KOPT-K1 (cell line): ENCODE measurements at regions not wholly inside any gene's neighbourhood (a gene's known extent, or its start where the extent isn't known, plus 50 kb on each side); places are given as distances from the start of the nearest gene placed in this dataset.

Experiments
- H3K27ac ChIP-seq: fragments of 200-600 bp; sonication (generic); 2 replicates; pipeline ENCODE4 v1.5.1; 2016; ENCODE audit warnings: antibody characterized with exemption, mild to moderate bottlenecking, low read depth, low read length; ENCODE audit not compliant: poor library complexity, severe bottlenecking
- H3K36me3 ChIP-seq: fragments of 200-600 bp; sonication (generic); 2 replicates; pipeline ENCODE4 v1.5.1; 2017; ENCODE audit warnings: antibody characterized with exemption, mild to moderate bottlenecking, low read length, moderate library complexity; ENCODE audit not compliant: insufficient read depth
- H3K9me3 ChIP-seq: fragments of 200-600 bp; sonication (generic); 2 replicates; pipeline ENCODE4 v1.5.1; 2017; ENCODE audit warnings: antibody characterized with exemption, low read length, mild to moderate bottlenecking; ENCODE audit not compliant: insufficient read depth, poor library complexity, severe bottlenecking

- Histone ChIP-seq H3K9me3 (no peaks in the 10 kb centered on the region), H3K36me3 (no peaks in the 10 kb centered on the region), H3K27ac (no peak overlapping the region)
These were observed 753.9 kb downstream of the RNF144A start for GRCh38 chr2:7670905-7671641.

DNA sequence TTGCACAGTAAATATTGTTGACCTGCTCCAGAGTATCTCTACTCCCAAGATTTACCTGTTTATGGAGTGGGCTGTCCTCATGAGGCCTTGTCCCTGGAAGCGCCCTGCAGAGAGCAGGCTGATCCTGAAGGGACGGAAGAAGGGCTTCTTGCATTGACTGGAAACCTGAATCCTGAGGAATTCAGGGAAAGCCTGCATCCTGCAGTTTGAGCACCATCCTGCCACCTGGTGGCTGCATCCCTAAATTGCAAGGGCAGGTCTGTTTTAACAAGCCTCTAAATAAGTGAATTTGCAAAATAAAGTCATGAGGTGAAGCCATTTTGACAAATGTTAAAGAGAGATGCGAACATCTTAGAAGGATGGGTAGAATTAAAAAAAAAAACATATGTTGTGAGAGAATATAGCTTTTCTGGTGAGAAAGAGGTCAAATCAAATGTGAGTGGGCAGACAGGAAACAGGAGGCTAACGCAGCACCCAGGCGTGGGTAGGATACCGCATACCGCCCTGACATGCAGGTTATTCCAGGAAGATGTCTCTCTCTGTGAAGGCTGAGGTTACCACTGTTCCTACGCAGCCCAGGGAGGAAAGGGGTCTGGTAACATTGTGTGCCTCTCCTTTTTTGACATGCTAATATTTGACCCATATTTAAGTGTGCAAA lies 754.9 kb downstream of the RNF144A start:
- Histone ChIP-seq H3K27ac (no peak overlapping the region), H3K36me3 (no peaks in the 10 kb centered on the region), H3K9me3 (no peaks in the 10 kb centered on the region)

DNA sequence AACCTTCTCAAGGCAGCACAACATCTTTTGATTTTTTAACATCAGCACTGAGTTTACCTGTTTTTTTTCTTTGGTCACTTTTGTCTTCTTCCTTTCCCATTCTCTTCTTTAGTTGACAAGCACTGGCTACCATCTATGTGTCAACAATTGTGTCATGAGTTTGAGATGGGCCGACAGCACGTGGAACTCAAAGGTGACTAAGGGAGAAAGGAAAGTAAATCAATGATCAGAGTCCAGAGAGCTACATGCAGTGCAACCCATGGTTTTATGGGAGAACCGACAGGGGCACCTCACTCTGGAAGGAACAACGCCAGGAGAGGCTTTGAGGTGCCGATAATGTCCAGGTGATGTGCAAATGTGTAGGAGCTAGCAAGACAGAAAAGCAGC lies 755.5 kb downstream of the RNF144A start:
- Histone ChIP-seq H3K36me3 (no peaks in the 10 kb centered on the region), H3K27ac (no peak overlapping the region)

GRCh38 chr2:7673101-7673500 lies 755.9 kb downstream of the RNF144A start:
- H3K27ac ChIP-seq, result no peak overlapping the region
- H3K36me3 ChIP-seq, result no peaks in the 10 kb centered on the region
- H3K9me3 ChIP-seq, result no peaks in the 10 kb centered on the region

More for the DNA sequence above, 755.5 kb downstream of the RNF144A start:
- H3K9me3 ChIP-seq, result no peaks in the 10 kb centered on the region

- H3K9me3 ChIP-seq, result no peaks in the 10 kb centered on the region
- no peaks in the 10 kb centered on the region for H3K36me3 ChIP-seq
- no peak overlapping the region for H3K27ac ChIP-seq
These were observed 756.6 kb downstream of the RNF144A start for GRCh38 chr2:7673853-7674252.

DNA sequence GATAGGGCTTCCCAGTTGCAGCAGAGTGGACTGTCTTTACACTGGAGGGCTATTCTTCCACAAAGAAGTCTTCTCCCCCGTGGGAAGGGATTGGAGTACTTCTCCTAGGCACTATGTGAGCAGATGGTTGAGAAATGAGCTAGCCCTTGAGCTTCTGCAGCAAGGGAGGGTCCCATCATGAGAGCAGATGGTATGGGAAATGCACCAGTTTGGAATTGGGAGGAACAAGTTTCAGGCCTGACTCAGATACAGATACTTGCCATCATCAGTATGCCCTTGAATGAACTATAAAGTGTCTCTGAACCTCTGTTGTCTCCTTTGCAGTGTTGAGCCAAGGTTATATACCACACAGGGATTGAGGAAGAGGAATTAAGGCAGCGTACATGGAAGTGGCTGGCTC lies 757.4 kb downstream of the RNF144A start:
- Histone ChIP-seq H3K9me3 (no peaks in the 10 kb centered on the region), H3K27ac (no peak overlapping the region), H3K36me3 (no peaks in the 10 kb centered on the region)

DNA sequence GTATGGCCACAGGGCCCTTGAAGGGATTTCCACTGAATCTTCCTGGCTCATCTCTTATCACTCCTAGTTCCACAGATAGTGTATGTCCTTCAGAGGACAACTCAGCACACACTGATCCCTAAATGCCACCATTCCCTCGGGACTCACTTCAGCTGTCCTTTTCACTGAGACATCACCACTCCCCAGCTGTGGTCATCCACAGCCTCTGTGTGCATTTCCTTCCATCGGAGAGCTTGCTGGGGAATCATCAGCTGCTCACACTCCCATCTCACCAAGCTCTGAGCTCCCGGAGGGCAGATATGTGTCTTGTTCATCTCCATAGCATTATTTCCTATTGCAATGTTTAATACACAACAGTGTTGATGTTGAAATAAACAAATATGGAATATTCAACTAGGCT lies 759.5 kb downstream of the RNF144A start:
- Histone ChIP-seq H3K27ac (no peak overlapping the region), H3K36me3 (no peaks in the 10 kb centered on the region), H3K9me3 (no peaks in the 10 kb centered on the region)

GRCh38 chr2:7681881-7682461 lies 764.8 kb downstream of the RNF144A start:
- no peaks in the 10 kb centered on the region for H3K36me3 ChIP-seq
- H3K9me3 ChIP-seq, result no peaks in the 10 kb centered on the region

DNA sequence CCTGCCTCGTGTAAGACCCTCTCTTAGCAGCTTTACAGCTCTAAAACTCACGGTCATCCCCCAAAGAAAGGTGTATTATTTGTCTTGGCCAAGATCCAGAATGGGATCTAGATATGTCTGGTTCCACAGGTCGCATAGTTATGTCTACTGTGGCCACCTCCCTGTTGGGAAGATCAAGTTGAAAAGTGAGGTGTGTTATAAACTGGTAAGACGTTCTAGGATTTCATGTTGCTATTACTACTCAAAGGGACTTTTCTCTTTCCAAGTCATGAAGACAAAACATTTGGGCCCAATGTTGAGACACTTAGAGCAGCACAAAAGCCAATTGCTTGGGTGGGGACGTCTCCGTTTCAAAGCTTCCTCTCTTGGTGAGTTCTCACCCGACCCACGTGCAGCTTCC lies 766.0 kb downstream of the RNF144A start:
- no peaks in the 10 kb centered on the region for H3K9me3 ChIP-seq
- H3K27ac ChIP-seq, result no peak overlapping the region

More at GRCh38 chr2:7681881-7682461, 764.8 kb downstream of the RNF144A start:
- H3K27ac ChIP-seq, result no peak overlapping the region

DNA sequence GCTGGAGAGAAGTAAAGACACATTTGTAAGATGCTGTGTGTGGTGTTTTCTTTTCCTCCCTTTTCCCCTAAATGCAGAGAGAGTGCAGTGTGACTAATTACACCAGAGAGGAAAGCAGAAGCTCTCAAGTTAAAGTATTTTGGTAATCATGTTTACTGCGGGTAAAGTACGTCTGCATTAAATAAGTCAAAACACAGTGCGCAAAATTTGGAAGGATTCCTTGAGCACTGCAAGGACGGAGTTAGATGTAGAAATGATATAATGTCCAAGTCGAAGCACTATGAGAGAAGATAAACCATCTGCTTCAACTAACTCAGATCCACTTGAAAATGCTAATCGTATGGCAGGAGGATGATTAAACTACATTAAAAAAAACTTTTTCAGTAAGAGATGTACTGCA lies 766.5 kb downstream of the RNF144A start:
- no peaks in the 10 kb centered on the region for H3K36me3 ChIP-seq
- H3K27ac ChIP-seq, result no peak overlapping the region
- H3K9me3 ChIP-seq, result no peaks in the 10 kb centered on the region

More for the DNA sequence above, 766.0 kb downstream of the RNF144A start:
- H3K36me3 ChIP-seq, result no peaks in the 10 kb centered on the region

DNA sequence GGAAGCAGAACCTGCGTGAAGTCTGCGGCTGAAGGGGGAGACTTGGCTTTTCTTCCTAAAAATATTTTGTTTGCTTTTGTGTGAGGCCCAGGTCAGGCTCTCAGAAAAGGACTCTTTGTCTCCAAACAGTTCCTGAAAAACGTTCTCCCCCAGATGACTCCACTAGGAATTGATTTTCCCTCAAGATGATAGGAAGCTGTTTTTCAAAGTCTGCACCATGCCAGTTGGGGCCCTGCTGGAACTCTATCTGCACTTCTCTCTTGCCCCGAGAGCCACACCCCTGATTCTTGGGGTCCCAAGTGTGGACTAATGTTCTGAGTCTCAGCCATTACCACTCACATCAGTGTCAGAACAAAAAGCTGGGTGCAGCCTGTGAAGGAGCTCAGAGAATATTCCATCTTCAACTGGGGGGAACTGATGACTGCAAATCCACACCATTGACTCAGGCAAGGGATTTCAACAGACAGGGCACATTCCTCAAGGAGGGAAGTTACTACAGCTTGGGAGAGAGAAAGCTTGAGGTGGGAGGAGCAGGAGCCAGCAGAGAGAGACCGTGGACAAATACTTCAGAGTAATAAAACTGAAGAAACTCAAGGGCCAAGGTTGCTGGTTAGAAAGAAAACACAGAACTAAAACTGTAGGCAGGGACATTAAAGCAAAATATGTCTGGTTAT lies 768.3 kb downstream of the RNF144A start:
- H3K9me3 ChIP-seq, result no peaks in the 10 kb centered on the region
- H3K27ac ChIP-seq, result no peak overlapping the region
- H3K36me3 ChIP-seq, result no peaks in the 10 kb centered on the region

GRCh38 chr2:7686016-7686385 lies 768.8 kb downstream of the RNF144A start:
- no peak overlapping the region for H3K27ac ChIP-seq
- H3K9me3 ChIP-seq, result no peaks in the 10 kb centered on the region
- no peaks in the 10 kb centered on the region for H3K36me3 ChIP-seq

- Histone ChIP-seq H3K36me3 (no peaks in the 10 kb centered on the region), H3K27ac (no peak overlapping the region), H3K9me3 (no peaks in the 10 kb centered on the region)
These were observed 774.9 kb downstream of the RNF144A start for GRCh38 chr2:7691961-7692656.

- H3K36me3 ChIP-seq, result no peaks in the 10 kb centered on the region
- no peak overlapping the region for H3K27ac ChIP-seq
- no peaks in the 10 kb centered on the region for H3K9me3 ChIP-seq
These were observed 775.5 kb downstream of the RNF144A start for GRCh38 chr2:7692657-7693161.
